ENCODE measurements at regions not wholly inside any gene's neighbourhood (a gene's known extent, or its start where the extent isn't known, plus 50 kb on each side); places are given as distances from the start of the nearest gene placed in this dataset.
A peak's percentile ranks its signal among the peaks of the same experiment; 100 is the strongest.

- Histone ChIP-seq H3K9me3 (ENCODE audit: insufficient read depth in 2 of 2, low read depth in 1 of 2, low read length in 1 of 2) (no peaks in the 10 kb centered on the region; a peak in 1 of 4 replicates), H2BK120ac (replicated peaks; ENCODE audit: low read depth, low read length) (no peak overlapping the region), H2BK15ac (ENCODE audit: low read length) (peak overlapping the region; percentile 40; the same call in 1 of the 2 replicates), H2BK5ac (ENCODE audit: low read depth, low read length) (no peak overlapping the region; the same call in 1 of the 2 replicates), H3K56ac (replicated peaks; ENCODE audit: insufficient read length, low read depth, low read length) (no peak overlapping the region), H2BK12ac (ENCODE audit: low read depth, low read length) (no peak overlapping the region), H4K91ac (replicated peaks; ENCODE audit: insufficient read length, low read length) (no peak overlapping the region), H3K27ac (ENCODE audit: low read depth, low read length) (no peak overlapping the region), H3K14ac (ENCODE audit: insufficient read length) (no peak overlapping the region), H3K18ac (ENCODE audit: extremely low read depth, low read length) (no peak overlapping the region), H4K5ac (ENCODE audit: insufficient read length, low read depth, low read length) (no peak overlapping the region), H3K4me1 (replicated peaks in 1 of 4; ENCODE audit: control insufficient read depth in 3 of 4, insufficient read depth in 4 of 4, low read length in 3 of 4) (peaks cover 0 to 7% (median 0%) of the 10 kb centered on the region in 4 experiments; a peak in 2 of 7 replicates), H3K23ac (ENCODE audit: insufficient read length) (no peak overlapping the region), H3K27me3 (replicated peaks in 1 of 4; ENCODE audit: control insufficient read depth in 3 of 4, extremely low read depth in 1 of 4, insufficient read depth in 3 of 4, low read length in 3 of 4) (no peaks in the 10 kb centered on the region), H3K36me3 (ENCODE audit: control insufficient read depth in 2 of 4, insufficient read depth in 4 of 4, low read length in 3 of 4) (no peaks in the 10 kb centered on the region), H4K20me1 (replicated peaks in 1 of 2; ENCODE audit: control insufficient read depth in 1 of 2, insufficient read depth in 2 of 2, low read length in 2 of 2) (peaks cover 0 to 5% of the 10 kb centered on the region in 2 experiments), H2BK20ac (ENCODE audit: low read length) (no peak overlapping the region), H3K79me1 (ENCODE audit: low read depth, low read length) (no peaks in the 10 kb centered on the region), H4K8ac (ENCODE audit: extremely low read depth, insufficient read depth, low read length) (peak overlapping the region; percentile 25; the same call in 1 of the 2 replicates), H3K4me3 (ENCODE audit: extremely low read depth in 1 of 4, insufficient read depth in 2 of 4, low read depth in 3 of 4, low read length in 4 of 4) (no peak overlapping the region), H2AFZ (ENCODE audit: low read length) (no peak overlapping the region), H3K79me2 (ENCODE audit: control insufficient read depth in 1 of 2, insufficient read depth in 2 of 2, low read length in 2 of 2) (no peaks in the 10 kb centered on the region), H3K4ac (replicated peaks; ENCODE audit: insufficient read length, low read depth, low read length) (no peak overlapping the region), H3K4me2 (ENCODE audit: insufficient read depth in 1 of 2, low read depth in 2 of 2, low read length in 2 of 2) (no peak overlapping the region), H3K9ac (replicated peaks in 1 of 4; ENCODE audit: extremely low read depth in 1 of 4, low read depth in 3 of 4, low read length in 3 of 4) (no peak overlapping the region), H2AK5ac (ENCODE audit: low read depth, low read length) (no peak overlapping the region), H3K23me2 (ENCODE audit: low read depth, low read length) (peaks cover 20% of the 10 kb centered on the region; the same call in 1 of the 2 replicates)
- no peak for FAIRE-seq
- CTCF ChIA-PET (ENCODE audit: partially characterized antibody) = no interaction called here
- DNase-seq (ENCODE audit: low read depth in 1 of 2, low spot score in 2 of 2) = no peak
- WGBS, 2 experiments (ENCODE audit: extremely low coverage in 1 of 2, insufficient coverage in 1 of 2, insufficient read length in 1 of 2, insufficient replicate concordance in 2 of 2, low coverage in 1 of 2, low lambda C conversion rate in 2 of 2, missing lambda C conversion rate in 1 of 2) = 96% methylated on average over 16 of the region's 16 CpGs; no CpG with 5 or more reads in 1 of the 2 experiments
- POLR2A ChIA-PET (ENCODE audit: partially characterized antibody) = no interaction called here
- TF ChIP-seq CHD2 (IDR thresholded peaks at IDR 0.05; ENCODE audit: low read length) = no peak
- TF ChIP-seq TCF12 (IDR thresholded peaks at IDR 0.05; ENCODE audit: low read depth, low read length) = no peak
- no peak for TF ChIP-seq NRF1 (IDR thresholded peaks at IDR 0.05; ENCODE audit: low read depth, low read length)
- TF ChIP-seq BCL11A (IDR thresholded peaks at IDR 0.05; ENCODE audit: low read depth in 2 of 2, low read length in 2 of 2) = no peak
- TF ChIP-seq TAF1 (IDR thresholded peaks at IDR 0.05; ENCODE audit: low read depth, low read length) = no peak
- no peak for TF ChIP-seq CEBPB (IDR thresholded peaks at IDR 0.05; ENCODE audit: low read depth, low read length)
- TF ChIP-seq KDM1A (IDR thresholded peaks at IDR 0.05; ENCODE audit: borderline replicate concordance, low read length) = no peak
- TF ChIP-seq SUZ12 (IDR thresholded peaks at IDR 0.05; ENCODE audit: low read length) = no peak
- TF ChIP-seq GABPA (IDR thresholded peaks at IDR 0.05; ENCODE audit: borderline replicate concordance, insufficient read depth, low read length) = no peak
- no peak for TF ChIP-seq RFX5 (IDR thresholded peaks at IDR 0.05; ENCODE audit: borderline replicate concordance, low read depth, low read length)
- TF ChIP-seq CREB1 (IDR thresholded peaks at IDR 0.05) = no peak
- no peak for TF ChIP-seq CHD1 (IDR thresholded peaks at IDR 0.05; ENCODE audit: low read depth, low read length)
- TF ChIP-seq SAP30 (IDR thresholded peaks at IDR 0.05; ENCODE audit: insufficient read depth, insufficient replicate concordance, low read length) = no peak
These were observed 87.3 kb downstream of the SIK1 start for GRCh38 chr21:43339668-43340067.

All from H1 (cell line).